ENCODE measurements at regions not wholly inside any gene's neighbourhood (a gene's known extent, or its start where the extent isn't known, plus 50 kb on each side); places are given as distances from the start of the nearest gene placed in this dataset.
"Not testable (repeated sequence)": the region's sequence is repeated elsewhere in the genome, so short reads cannot be mapped to it uniquely, and the experiment has no call there.

DNA sequence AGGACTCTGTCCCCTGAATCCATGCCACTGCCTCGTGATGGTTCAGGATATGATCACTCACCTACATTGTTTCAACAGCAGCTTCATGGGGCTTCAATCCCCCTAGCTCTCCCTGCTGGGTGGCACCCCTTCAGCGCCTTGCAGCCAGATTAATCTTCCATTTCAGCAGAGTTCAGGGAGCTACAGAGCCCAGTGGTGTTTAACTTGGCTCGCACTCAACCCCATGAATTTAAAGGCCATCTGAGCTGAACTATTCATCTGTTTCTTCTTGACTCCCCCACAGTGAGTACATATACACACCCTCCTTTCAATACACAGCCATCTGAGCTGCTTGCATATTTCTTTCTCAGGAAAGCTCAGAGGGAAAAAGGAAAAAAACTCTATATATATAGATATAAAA lies 202.8 kb upstream of the C16orf82 start:
- no peak for DNase-seq (ENCODE audit: low read depth in 2 of 2)

DNA sequence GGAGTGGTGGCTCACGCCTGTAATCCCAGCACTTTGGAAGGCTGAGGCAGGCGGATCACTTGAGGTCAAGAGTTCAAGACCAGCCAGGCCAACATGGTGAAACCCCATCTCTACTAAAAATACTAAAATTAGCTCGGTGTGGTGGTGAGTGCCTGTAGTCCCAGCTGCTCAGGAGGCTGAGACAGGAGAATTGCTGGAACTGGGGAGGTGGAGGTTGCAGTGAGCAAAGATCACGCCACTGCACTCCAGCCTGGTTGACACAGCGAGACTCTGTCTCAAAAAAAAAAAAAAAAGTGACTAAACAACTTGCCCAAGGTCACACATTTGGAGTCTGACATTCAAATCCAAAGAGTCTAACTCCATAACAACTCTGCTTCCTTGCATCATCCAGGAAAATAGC lies 192.4 kb upstream of the C16orf82 start:
- DNase-seq (ENCODE audit: low read depth in 2 of 2): not testable (repeated sequence)

DNA sequence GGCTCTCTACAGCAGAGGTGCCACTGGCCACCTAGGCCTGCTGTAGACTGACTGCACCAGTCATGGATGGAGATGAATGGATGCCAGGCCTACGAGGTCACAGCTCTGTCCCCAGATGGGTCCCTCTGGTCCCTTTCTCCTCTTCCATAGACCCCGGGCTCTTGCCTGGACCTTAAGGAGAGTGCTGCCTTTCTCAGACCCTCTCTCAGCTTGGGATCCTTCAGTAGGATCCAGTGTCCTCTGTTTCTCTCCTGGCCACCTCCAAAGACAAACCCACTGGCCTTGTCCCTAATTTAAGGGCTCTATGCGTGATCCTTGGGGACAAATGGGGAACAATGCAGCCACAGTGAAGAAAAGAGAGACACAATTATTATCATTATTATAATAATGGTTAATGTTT lies 189.3 kb upstream of the C16orf82 start:
- no peak for DNase-seq (ENCODE audit: low read depth in 2 of 2)

DNA sequence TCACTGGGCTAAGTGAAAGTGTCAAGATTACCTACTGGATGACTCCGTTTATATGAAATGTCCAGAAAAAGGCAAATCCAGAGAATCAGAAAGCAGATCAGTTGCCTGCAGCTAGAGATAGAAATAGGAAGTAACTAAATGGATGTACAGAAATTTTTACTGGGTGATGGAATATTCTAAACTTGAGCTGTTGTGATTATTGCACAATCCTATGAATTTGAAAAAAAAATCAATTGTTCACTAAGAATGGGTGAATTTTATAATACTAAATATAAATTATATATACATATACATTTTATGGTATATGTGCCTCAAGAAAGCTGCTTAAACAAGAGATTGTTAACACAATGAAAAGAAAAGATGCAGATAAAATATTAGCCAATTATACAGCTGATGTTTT lies 181.1 kb upstream of the C16orf82 start:
- DNase-seq (ENCODE audit: low read depth in 2 of 2): no peak

DNA sequence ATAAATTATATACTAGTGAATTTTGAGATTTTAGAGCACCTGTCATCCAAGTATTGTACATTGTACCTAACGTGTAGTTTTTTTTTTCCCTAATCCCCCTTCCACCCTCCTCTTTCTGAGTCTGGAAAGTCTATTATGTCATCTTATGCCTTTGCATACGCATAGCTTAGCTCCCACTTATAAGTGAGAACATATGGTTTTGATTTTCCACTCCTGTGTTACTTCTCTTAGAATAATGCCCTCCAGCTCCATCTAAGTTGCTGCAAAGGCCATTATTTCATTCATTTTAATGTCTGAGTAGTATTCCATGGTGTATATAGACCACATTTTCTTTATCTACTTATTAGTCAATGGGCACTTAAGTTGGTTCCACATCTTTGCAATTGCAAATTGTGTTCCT lies 177.0 kb upstream of the C16orf82 start:
- no peak for DNase-seq (ENCODE audit: low read depth in 2 of 2)

DNA sequence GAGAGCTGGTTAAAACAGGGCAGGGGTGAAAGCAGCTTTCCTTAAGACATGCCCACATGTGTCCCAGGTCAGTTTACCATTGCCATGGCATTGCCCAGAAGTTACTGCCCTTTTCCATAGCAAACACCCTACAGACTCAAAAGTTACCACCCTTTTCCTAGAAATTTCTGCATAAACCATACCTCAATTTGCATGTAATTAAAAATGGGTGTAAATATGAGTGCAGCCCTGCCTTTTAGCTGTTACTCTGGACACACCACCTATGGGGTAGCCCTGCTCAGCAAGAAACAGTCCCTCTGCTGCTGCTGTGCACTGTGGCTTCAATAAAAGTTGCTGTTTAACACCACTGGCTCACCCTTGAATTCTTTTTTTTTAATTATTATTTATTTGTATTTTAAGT lies 168.5 kb upstream of the C16orf82 start:
- no peak for DNase-seq (ENCODE audit: low read depth in 2 of 2)

DNA sequence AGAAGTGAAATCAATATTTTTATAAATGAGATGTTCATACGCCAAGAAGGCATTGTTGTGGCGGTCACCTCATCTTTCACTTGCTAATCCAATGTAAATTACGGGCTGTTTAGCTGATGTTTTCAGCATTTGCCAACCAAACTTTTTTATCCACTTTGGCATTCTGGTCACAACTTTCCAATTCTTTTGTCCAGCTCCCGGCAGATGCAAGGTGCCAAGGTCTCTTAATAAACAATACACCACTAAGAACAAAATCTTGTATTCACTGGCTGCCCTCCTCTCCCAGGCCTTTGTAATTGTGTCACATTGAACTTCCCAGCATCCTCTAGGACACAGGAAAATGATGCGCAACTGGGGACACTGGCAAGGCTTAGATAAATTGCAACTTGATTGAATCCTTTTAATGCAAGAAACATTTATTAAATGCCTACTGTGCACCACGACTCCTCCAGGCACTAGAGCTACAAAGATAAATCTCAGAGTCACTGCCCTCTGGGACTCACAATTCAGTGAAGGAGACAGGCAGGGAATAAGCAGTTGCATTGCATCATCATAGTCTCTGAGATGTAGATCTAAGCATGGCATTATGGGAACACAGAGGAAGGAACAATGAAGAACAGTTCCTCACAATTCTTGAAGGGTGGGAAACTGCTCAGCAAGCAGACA lies 165.4 kb upstream of the C16orf82 start:
- DNase-seq (ENCODE audit: low read depth in 2 of 2): no peak

DNA sequence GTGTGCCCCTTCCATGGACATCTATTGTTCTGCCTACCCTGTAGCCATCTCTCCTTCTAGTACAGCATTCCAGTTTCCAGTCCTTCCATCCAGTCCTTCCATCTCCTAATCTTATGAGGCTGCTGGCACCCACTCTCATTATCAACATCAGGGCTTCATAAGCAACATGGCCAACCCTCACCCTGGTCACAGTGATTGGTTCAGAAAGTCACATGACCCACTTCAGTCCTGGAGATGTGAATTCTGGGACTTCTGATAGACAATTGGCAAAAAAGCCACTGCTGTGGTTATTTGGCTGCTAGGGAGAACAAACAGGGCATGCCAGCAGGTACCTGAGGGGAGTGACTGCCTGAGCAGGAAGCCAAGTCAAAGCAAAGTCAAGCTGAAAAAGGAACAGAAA lies 164.7 kb upstream of the C16orf82 start:
- DNase-seq (ENCODE audit: low read depth in 2 of 2): no peak

DNA sequence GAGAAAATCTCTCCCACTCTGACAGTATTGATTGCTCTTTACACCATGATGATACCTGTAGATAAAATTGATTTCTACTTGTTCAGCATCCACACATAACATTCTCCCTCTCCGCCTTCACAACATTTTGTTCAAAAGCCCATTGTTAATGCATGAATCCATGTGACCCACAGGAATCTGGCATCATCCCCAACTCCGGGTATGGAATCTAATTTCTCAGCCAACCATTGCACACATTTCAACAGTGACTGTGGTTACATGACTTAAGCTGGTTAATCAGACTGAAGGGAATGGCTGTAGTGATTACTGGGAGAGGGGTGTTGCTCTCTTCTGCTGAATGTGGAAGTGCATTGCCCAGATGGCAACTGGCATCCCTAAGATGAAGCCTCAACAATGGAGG lies 161.4 kb upstream of the C16orf82 start:
- no peak for DNase-seq (ENCODE audit: low read depth in 2 of 2)

DNA sequence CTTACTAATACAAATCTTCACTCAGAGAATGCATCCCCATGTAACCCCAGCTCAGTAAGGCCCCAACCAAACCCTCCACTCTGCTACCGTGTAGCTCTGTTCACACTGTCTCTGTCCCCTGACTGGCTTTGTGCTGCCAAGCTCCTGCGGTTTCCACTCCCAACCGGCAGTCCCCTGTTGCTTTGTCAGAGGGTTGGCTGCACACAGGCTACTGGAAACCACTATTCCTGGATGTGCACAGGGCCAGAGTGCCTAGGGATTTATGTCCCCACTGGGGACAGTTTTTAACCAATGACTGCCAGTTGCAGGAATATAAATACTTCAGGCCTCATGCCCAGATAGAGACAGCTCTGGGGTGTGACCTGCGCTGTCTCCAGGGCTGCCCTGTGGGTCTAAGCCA lies 157.1 kb upstream of the C16orf82 start:
- DNase-seq (ENCODE audit: low read depth in 2 of 2): no peak

DNA sequence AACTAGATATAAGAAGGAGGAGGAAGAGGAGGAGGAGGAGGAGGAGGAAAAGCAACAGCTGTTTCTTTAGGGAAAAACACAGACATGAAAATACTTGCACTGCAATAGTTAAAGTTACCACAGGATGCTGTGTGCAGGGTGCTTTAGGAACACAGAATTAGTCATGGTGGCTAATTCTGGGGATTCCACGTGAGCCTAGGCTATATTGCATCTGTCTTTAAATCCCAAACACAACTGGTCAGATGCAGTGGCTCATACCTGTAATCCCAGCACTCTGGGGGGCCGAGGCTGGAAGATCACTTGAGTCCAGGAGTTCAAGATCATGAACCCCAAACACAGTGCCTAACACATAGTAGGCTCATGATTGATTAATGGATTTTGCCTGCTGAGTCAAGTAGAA lies 155.3 kb upstream of the C16orf82 start:
- no peak for DNase-seq (ENCODE audit: low read depth in 2 of 2)

DNA sequence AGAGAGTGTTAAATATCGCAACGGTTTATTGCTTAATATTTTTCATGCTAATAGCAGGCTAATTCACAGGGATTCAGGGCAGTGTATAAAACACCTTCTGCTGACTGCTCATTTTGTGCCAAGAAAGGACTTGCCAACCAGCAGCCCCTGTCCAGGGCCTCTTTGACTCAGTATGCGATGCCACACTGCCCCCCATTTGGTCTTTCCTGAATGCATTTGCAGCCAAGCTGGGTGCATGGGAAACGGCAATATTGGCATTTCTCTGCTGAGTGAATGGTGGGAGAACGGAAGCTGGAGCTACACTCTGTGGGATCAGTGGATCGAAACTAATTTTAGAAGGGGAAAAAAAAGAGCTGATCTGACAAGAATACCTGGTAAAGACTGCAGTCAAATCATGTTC lies 152.9 kb upstream of the C16orf82 start:
- no peak for DNase-seq (ENCODE audit: low read depth in 2 of 2)

DNA sequence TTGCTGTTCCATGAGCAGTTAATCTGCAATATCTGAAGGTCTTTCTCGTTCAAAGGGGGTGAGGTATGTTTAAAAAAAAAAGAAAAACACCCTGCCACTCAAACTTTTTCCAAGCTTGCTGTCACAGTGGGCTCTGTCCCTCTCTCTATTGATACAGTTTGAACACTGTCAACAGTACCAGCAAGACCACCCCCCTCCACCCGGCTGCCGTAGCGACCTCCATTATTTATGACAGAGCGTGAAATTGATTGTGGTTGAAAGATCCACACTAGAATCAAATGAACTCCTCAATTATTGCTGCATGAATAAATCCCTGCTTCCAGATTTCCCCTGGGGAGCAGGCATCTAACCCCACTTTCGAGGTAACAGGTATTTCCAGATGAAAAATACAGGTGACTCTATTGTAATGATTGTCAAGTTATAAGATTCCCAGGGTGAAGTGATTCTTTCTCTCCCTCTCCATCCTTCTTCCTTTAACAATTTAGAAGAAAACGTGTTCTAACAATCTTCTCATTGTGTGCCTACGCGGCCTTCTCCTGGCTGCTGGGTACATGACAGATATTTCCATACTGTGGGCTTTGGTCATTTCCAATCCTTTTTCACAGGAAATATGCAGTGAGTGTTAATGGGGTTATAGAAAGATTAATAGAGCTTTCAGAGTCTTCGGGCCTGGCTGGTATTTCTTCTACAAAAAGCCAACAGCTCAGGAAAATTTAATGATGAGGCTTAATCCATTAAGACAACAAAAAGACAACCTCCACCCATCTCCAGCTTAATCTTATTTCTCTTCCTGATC lies 135.7 kb upstream of the C16orf82 start:
- no peak for DNase-seq (ENCODE audit: low read depth in 2 of 2)

DNA sequence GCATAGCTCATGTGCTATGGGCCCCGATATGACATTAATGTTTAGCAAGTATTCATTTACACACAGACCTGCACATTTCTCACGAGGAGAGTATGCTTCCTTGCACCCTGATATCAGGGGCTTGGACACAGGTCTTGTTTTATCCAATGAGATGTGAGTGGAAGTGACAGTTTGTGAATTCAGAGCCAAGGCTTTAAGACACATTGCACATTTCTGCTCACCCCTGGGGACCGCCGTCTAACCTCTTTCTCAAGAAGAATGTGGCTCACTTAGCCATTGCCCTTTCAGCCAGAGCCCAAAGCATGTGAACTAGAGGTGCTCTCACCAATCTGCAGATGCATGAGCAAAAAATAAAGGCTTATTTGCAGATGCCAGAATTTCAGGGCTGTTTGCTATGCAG lies 116.1 kb upstream of the C16orf82 start:
- DNase-seq (ENCODE audit: low read depth in 2 of 2): no peak

DNA sequence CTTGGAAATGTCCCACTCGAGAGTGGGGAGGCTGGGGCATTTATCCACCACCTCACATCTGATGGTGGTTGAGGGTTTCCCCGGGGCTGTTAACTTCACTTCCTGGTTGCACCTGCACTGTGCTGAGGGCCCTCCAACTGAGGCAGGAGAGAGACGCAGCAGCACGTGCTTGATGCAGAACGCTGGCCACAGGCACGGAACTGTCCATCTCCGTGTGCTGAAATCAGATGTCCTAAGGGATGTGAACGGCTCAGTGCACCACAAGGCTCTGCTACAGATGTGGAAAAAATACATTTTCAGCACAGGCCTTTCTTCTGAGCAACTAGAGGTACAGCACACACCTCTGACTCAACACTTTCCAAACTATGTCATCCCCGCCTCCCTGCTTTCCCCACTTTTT lies 114.8 kb upstream of the C16orf82 start:
- no peak for DNase-seq (ENCODE audit: low read depth in 2 of 2)

DNA sequence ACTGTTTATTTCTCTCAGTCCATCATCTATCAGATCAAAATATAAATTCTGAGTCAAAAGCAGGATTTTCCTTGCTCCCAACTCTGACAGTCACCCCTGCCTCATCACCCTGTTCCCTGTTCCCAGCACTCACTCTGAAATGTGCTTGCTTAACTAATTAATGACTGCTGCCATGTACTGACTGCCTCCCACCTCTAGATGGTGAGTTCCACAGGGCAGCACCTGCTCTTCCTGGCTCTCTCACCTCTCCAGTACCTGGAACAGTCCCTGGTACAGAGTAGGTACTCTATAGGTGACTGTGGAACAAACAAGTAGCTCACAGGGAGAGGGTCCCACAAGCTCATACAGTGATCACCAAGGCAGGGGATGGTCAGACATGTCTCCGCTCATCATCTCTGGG lies 114.3 kb upstream of the C16orf82 start:
- DNase-seq (ENCODE audit: low read depth in 2 of 2): no peak

DNA sequence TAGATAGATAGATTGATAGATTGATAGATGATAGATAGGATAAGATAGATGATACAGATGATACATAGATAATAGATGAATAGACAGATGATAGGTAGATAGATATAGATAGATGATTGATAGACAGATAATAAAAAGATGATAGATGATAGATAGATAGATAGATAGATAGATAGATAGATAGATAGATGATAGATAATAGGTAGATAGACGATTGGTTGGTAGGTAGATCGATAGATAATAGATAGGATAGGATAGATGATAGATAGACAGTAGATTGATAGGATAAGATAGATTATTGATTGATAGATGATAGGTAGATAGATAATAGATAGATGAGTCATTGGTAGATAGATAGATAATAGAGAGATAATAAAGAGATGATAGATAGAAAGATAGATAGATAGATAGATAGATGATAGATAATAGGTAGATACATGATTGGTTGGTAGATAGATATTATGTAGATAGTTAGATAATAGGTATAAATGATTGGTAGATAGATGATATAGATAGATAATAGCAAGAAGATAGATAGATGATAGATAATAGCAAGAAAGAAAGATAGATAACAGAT lies 109.4 kb upstream of the C16orf82 start:
- DNase-seq (ENCODE audit: low read depth in 2 of 2): no peak

DNA sequence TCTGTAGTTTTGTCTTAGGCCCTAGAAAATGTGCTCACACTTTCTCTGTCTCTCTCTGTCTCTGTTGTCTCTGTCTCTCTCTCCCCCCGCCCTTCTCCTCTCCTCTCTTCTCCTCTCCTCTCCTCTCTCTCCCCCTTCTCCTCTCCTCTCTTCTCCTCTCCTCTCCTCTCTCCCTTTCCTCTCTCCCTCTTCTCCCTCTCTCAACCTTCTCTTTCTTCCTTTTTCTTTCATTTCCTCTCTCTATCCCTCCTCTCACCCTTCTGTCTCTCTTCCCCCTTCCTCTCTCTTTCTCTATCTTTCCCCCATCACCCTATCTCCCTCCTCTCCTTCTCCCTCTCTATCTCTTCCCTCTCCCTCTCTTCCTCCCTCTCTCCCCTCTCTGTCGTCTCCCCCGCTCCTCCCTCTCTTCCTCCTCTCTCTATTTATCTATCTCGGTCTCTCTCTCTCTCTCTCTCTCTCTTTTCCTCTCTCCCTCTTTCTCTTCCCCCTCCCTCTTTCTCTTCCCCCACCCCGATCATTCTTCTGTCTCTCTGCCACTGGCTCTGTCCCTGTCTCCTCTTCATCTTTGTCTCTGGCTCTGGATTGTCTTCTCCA lies 107.2 kb upstream of the C16orf82 start:
- no peak for DNase-seq (ENCODE audit: low read depth in 2 of 2)

DNA sequence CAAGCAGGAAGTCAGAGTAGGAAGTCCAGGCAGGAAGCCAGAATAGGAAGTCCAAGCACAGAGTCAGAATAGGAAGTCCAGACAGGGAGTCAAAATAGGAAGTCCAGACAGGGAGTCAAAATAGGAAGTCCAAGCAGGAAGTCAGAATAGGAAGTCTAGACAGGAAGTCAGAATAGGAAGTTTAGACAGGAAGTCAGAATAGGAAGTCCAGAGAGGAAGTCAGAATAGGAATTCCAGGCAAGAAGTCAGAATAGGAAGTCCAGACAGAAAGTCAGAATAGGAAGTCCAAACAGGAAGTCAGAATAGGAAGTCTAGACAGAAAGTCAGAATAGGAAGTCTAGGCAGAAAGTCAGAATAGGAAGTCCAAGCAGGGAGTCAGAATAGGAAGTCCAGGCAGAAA lies 105.3 kb upstream of the C16orf82 start:
- no peak for DNase-seq (ENCODE audit: low read depth in 2 of 2)

DNA sequence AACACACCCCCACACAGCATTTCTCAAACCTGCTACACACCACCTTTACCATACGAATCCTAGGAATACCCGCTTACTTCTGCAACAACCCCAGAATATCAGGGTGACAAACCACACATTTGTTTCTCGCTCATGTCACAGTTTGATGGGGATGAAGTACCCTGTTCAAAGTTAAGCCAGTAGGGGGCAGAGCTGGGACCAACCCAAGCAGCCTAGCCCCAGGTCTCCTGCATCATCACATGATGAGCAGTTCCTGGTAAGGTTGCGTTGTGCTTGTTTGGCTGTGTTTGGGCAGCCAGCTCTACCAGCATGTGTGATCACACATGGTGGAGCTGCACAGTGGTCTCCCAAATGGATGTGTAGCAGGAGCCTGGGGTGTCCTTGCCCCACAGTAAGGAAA lies 103.6 kb upstream of the C16orf82 start:
- peak in 1 of 2 donors; percentile 2 for DNase-seq (ENCODE audit: low read depth in 2 of 2)

DNA sequence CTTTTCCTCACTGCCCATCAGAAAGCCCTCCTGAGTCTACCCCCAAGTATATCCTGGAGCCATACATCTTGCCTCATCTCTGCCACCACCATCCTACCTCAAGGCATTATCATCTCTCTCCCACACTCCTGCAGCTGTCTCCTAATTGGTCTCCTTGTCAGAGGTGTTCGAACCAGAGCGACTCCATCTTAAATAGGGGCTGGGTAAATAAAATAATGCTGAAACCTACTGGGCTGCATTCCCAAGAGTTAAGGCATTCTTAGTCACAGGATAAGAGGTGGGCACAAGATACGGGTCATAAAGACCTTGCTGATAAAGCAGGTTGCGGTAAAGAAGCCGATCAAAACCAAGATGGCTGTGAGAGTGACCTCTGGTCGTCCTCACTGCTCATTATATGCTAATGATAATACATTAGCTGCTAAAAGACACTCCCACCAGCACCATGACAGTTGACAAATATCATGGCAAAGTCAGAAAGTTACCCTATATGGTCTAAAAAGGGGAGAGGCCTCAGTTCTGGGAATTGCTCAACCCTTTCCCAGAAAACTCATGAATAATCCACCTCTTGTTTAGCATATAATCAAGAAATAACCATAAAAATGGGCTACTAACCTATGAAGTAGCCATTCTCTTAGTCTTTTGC lies 97.0 kb upstream of the C16orf82 start:
- no peak for DNase-seq (ENCODE audit: low read depth in 2 of 2)

DNA sequence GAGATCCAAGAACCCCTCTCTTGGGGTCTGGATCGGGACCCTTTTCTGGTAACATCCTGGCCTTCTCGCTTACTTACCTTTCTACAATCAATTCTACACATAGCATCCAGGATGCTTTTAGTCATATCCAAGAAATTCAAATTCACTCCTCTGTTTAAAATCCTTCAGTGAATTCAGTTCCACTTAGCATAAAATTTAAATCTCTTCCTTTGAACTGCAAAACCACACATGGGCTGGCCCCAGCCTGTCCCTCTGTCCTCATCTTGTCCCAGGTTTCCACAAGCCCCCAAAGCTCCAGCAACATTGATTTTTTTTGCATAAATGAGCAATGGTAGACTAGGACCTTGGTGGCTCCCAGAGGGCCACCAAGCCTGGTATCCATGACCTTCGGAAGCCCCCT lies 96.4 kb upstream of the C16orf82 start:
- no peak for DNase-seq (ENCODE audit: low read depth in 2 of 2)
